ENCODE measurements at regions not wholly inside any gene's neighbourhood (a gene's known extent, or its start where the extent isn't known, plus 50 kb on each side); places are given as distances from the start of the nearest gene placed in this dataset.
"Not testable (repeated sequence)": the region's sequence is repeated elsewhere in the genome, so short reads cannot be mapped to it uniquely, and the experiment has no call there.

- FAIRE-seq = no peak
- no peak for DNase-seq (ENCODE audit: insufficient read length, low spot score)
- TF ChIP-seq, protein P1, sequence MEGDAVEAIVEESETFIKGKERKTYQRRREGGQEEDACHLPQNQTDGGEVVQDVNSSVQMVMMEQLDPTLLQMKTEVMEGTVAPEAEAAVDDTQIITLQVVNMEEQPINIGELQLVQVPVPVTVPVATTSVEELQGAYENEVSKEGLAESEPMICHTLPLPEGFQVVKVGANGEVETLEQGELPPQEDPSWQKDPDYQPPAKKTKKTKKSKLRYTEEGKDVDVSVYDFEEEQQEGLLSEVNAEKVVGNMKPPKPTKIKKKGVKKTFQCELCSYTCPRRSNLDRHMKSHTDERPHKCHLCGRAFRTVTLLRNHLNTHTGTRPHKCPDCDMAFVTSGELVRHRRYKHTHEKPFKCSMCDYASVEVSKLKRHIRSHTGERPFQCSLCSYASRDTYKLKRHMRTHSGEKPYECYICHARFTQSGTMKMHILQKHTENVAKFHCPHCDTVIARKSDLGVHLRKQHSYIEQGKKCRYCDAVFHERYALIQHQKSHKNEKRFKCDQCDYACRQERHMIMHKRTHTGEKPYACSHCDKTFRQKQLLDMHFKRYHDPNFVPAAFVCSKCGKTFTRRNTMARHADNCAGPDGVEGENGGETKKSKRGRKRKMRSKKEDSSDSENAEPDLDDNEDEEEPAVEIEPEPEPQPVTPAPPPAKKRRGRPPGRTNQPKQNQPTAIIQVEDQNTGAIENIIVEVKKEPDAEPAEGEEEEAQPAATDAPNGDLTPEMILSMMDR (IDR thresholded peaks at IDR 0.05; ENCODE audit: insufficient read depth, missing control alignments) = no peak
Measured at GRCh38 chr18:44342162-44342561, 338.5 kb upstream of the SETBP1 start.

- DNase-seq (ENCODE audit: insufficient read length, low spot score) (no peak), FAIRE-seq (no peak)
- TF ChIP-seq, protein P1 (IDR thresholded peaks at IDR 0.05; ENCODE audit: insufficient read depth, missing control alignments) = no peak
Measured at GRCh38 chr18:44342946-44343345, 337.7 kb upstream of the SETBP1 start.

DNA sequence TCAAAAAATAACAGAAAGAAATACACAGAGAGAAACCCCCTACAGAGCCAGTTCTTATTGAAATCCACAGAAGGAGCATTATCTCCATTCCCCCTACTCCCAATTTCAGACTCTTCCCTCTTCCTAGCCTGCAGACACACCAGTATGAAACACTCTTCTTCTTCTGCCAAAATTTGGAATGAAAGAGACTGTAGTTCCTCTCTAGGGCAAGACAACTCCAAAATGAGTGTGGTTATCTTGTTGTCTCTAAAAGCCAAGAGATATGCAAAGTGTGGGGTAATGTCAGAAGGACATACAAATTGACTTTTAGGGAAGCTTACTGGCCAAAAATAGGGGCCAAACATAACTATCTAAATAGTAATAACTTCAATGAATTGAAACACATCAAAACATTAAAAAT, 337.1 kb upstream of the SETBP1 start:
- DNase-seq (ENCODE audit: insufficient read length, low spot score) (no peak), FAIRE-seq (no peak)
- TF ChIP-seq, protein P1 (IDR thresholded peaks at IDR 0.05; ENCODE audit: insufficient read depth, missing control alignments) = no peak

- TF ChIP-seq, protein P1 (IDR thresholded peaks at IDR 0.05; ENCODE audit: insufficient read depth, missing control alignments) = no peak
- DNase-seq (ENCODE audit: insufficient read length, low spot score) (no peak), FAIRE-seq (no peak)
Measured at GRCh38 chr18:44356566-44357157, 324.0 kb upstream of the SETBP1 start.

DNA sequence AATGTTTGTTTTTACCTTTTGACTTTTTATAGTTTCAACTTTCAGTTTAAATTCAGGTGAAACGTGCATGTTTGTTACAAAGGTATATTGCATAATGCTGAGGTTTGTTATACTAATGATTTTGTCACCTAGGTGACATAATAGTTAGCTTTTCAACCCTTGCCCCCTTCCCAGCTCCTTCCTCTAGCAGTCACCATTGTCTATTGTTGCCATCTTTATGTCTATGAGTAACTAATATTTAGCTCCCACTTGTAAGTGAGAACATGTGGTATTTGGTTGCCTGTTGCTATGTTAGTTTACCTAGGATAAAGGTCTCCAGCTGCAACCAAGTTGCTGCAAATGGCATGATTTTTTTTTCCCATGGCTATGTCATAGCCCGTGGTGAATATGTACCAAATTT, 322.3 kb upstream of the SETBP1 start:
- FAIRE-seq (no peak), DNase-seq (ENCODE audit: insufficient read length, low spot score) (no peak)
- TF ChIP-seq, protein P1 (IDR thresholded peaks at IDR 0.05; ENCODE audit: insufficient read depth, missing control alignments) = no peak

DNA sequence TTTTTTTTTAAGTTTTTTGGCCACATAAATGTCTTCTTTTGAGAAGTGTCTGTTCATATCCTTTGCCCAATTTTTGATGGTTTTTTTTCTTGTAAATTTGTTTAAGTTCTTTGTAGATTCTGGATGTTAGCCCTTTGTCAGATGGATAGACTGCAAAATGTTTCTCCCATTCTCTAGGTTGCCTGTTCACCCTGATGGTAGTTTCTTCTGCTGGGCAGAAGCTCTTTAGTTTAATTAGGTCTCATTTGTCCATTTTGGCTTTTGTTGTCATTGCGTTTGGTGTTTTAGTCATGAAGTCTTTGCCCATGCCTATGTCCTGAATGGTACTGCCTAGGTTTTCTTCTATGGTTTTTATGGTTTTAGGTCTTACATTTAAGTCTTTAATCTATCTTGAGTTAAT, 320.9 kb upstream of the SETBP1 start:
- FAIRE-seq; DNase-seq (ENCODE audit: insufficient read length, low spot score): not testable (repeated sequence)

- not testable (repeated sequence) for DNase-seq (ENCODE audit: insufficient read length, low spot score); FAIRE-seq
Measured at GRCh38 chr18:44362213-44362612, 318.5 kb upstream of the SETBP1 start.

- FAIRE-seq = no peak
Measured at GRCh38 chr18:44370861-44371260, 309.8 kb upstream of the SETBP1 start.

More at GRCh38 chr18:44370861-44371260, 309.8 kb upstream of the SETBP1 start:
- DNase-seq (ENCODE audit: insufficient read length, low spot score) = no peak
- TF ChIP-seq, protein P1 (IDR thresholded peaks at IDR 0.05; ENCODE audit: insufficient read depth, missing control alignments) = no peak

Data from D721Med (cell line).